ENCODE measurements at regions not wholly inside any gene's neighbourhood (a gene's known extent, or its start where the extent isn't known, plus 50 kb on each side); places are given as distances from the start of the nearest gene placed in this dataset.

GRCh38 chr5:15447209-15447608 is 52.8 kb upstream of the FBXL7 start:
- DNase-seq (ENCODE audit: low read depth): no peak

- DNase-seq (ENCODE audit: low read depth): no peak
Measured at GRCh38 chr5:15446552-15446951, 53.4 kb upstream of the FBXL7 start.

GRCh38 chr5:15442193-15442570 is 57.8 kb upstream of the FBXL7 start:
- DNase-seq (ENCODE audit: low read depth): no peak

- no peak for DNase-seq (ENCODE audit: low read depth)
Measured at GRCh38 chr5:15441433-15442192, 58.4 kb upstream of the FBXL7 start.

GRCh38 chr5:15440434-15440833 is 59.5 kb upstream of the FBXL7 start:
- DNase-seq (ENCODE audit: low read depth): no peak

- no peak for DNase-seq (ENCODE audit: low read depth)
Measured at GRCh38 chr5:15439801-15440200, 60.2 kb upstream of the FBXL7 start.

GRCh38 chr5:15433709-15434108 is 66.3 kb upstream of the FBXL7 start:
- no peak for DNase-seq (ENCODE audit: low read depth)

- DNase-seq (ENCODE audit: low read depth): no peak
Measured at GRCh38 chr5:15431923-15432322, 68.1 kb upstream of the FBXL7 start.

GRCh38 chr5:15425766-15426165 is 74.2 kb upstream of the FBXL7 start:
- no peak for DNase-seq (ENCODE audit: low read depth)

GRCh38 chr5:15424769-15425168 is 75.2 kb upstream of the FBXL7 start:
- no peak for DNase-seq (ENCODE audit: low read depth)

GRCh38 chr5:15421921-15422412 is 78.0 kb upstream of the FBXL7 start:
- DNase-seq (ENCODE audit: low read depth): no peak

GRCh38 chr5:15421381-15421780 is 78.6 kb upstream of the FBXL7 start:
- no peak for DNase-seq (ENCODE audit: low read depth)

GRCh38 chr5:15420201-15420600 is 79.8 kb upstream of the FBXL7 start:
- no peak for DNase-seq (ENCODE audit: low read depth)

GRCh38 chr5:15417156-15417555 is 82.8 kb upstream of the FBXL7 start:
- DNase-seq (ENCODE audit: low read depth): no peak

- DNase-seq (ENCODE audit: low read depth): no peak
Measured at GRCh38 chr5:15406478-15406877, 93.5 kb upstream of the FBXL7 start.

GRCh38 chr5:15393146-15393545 is 106.8 kb upstream of the FBXL7 start:
- DNase-seq (ENCODE audit: low read depth): no peak

- no peak for DNase-seq (ENCODE audit: low read depth)
Measured at GRCh38 chr5:15391704-15392397, 108.1 kb upstream of the FBXL7 start.

- no peak for DNase-seq (ENCODE audit: low read depth)
Measured at GRCh38 chr5:15388866-15389265, 111.1 kb upstream of the FBXL7 start.

- DNase-seq (ENCODE audit: low read depth): no peak
Measured at GRCh38 chr5:15387931-15388524, 112.0 kb upstream of the FBXL7 start.

GRCh38 chr5:15386122-15386521 is 113.9 kb upstream of the FBXL7 start:
- no peak for DNase-seq (ENCODE audit: low read depth)

- no peak for DNase-seq (ENCODE audit: low read depth)
Measured at GRCh38 chr5:15385553-15385952, 114.4 kb upstream of the FBXL7 start.

- DNase-seq (ENCODE audit: low read depth): no peak
Measured at GRCh38 chr5:15385037-15385436, 114.9 kb upstream of the FBXL7 start.

GRCh38 chr5:15384581-15384980 is 115.4 kb upstream of the FBXL7 start:
- DNase-seq (ENCODE audit: low read depth): no peak

Data from stimulated activated CD4-positive, alpha-beta T cell treated with anti-CD3 and anti-CD28 coated beads, Interleukin-2, amount 100 ng/mL, for 4 hours (primary cell).